ENCODE measurements at regions not wholly inside any gene's neighbourhood (a gene's known extent, or its start where the extent isn't known, plus 50 kb on each side); places are given as distances from the start of the nearest gene placed in this dataset.

GRCh38 chr11:13104619-13105236 lies 95.6 kb downstream of the RASSF10 start:
- peaks cover 59% of the 10 kb centered on the region for H3K4me1 Mint-ChIP-seq (ENCODE audit: low read depth, unreplicated experiment)
- no TSS peak for BruUV-seq (replicated peaks)
- CTCF ChIA-PET: interaction anchor here (1.4 kb wide), 1 partner anchor 94 kb away, joined by 4 read pairs; no protein-coding TSS in a partner anchor
- TF ChIP-seq CTCF (IDR thresholded peaks at IDR 0.05; ENCODE audit: unreplicated experiment): no peak
- no peaks in the 10 kb centered on the region for H3K36me3 Mint-ChIP-seq (ENCODE audit: insufficient read depth, unreplicated experiment)
- intact Hi-C loops (cut with micrococcal nuclease; ENCODE audit: unreplicated experiment): no loop called here
- no peak for DNase-seq
- no peak overlapping the region for H3K4me3 Mint-ChIP-seq (ENCODE audit: low read depth, unreplicated experiment)
- peaks cover 10% of the 10 kb centered on the region for H3K9me3 Mint-ChIP-seq (ENCODE audit: low read depth, unreplicated experiment)
- H3K27ac Mint-ChIP-seq (ENCODE audit: unreplicated experiment): peak overlapping the region; percentile 55
- no peaks in the 10 kb centered on the region for H3K27me3 Mint-ChIP-seq (ENCODE audit: unreplicated experiment)

DNA sequence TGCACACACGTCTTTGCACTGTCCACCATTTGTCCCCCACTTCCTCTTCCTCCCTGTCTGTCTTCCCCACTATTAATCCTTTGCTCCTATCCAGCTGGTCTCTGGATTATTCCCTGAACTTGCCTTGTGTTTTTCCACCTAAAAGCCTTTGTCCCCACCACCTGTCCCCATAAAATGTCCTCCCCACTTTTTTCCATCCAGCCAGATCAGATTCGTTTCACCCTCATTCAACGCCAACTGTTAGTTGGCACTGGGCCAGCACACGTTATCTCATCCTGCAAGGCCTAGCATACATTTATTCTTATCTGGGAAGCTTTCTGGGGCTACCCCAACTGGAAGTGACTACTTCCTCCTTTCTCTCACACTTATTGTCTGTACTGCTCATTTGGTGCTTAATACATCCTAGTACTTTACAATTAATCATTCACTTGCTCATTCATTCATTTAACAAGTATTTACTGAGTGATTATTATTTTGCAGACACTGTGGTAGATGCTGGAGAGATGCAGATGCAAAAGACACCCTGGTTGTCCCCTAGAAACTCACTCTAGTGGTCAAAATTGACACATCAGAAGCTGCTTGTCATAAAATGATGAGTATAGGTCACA lies 96.2 kb downstream of the RASSF10 start:
- DNase-seq: peak; percentile 48
- intact Hi-C loops (cut with micrococcal nuclease; ENCODE audit: unreplicated experiment): no loop called here
- TF ChIP-seq CTCF (IDR thresholded peaks at IDR 0.05; ENCODE audit: unreplicated experiment): no peak
- Mint-ChIP-seq H3K4me3 (ENCODE audit: low read depth, unreplicated experiment) (peak overlapping the region; percentile 2), H3K27me3 (ENCODE audit: unreplicated experiment) (no peaks in the 10 kb centered on the region), H3K36me3 (ENCODE audit: insufficient read depth, unreplicated experiment) (no peaks in the 10 kb centered on the region), H3K9me3 (ENCODE audit: low read depth, unreplicated experiment) (peaks cover 10% of the 10 kb centered on the region), H3K27ac (ENCODE audit: unreplicated experiment) (peak overlapping the region; percentile 55), H3K4me1 (ENCODE audit: low read depth, unreplicated experiment) (peaks cover 59% of the 10 kb centered on the region)
- CTCF ChIA-PET: interaction anchor here (1.4 kb wide), 1 partner anchor 95 kb away, joined by 4 read pairs; no protein-coding TSS in a partner anchor
- no TSS peak for BruUV-seq (replicated peaks)

DNA sequence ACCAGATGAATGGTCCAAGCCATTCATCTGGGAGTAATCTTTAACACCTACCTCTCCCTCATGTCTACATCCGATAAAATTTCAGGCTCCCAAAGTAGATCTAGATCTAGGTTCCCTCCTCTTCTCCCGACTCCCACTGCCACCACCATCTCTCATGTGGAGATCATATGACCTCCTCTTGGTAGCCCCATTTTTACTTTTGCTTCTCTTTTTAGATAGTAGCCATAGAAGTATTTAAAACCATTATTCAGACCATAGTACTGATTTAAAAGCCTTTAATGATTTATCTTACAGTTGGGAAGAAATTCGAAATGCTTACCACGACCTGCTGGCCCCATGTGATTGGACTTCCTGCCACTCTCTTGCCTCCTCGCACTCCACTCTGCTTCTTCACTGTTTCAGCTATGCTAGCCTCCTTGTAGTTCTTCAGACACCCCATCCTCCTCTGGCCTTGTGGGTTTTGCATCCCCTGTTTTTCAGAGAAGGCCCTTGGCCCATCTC lies 98.5 kb downstream of the RASSF10 start:
- Mint-ChIP-seq H3K9me3 (ENCODE audit: low read depth, unreplicated experiment) (peaks cover 10% of the 10 kb centered on the region), H3K27me3 (ENCODE audit: unreplicated experiment) (no peaks in the 10 kb centered on the region), H3K36me3 (ENCODE audit: insufficient read depth, unreplicated experiment) (no peaks in the 10 kb centered on the region), H3K4me1 (ENCODE audit: low read depth, unreplicated experiment) (peaks cover 59% of the 10 kb centered on the region), H3K27ac (ENCODE audit: unreplicated experiment) (no peak overlapping the region), H3K4me3 (ENCODE audit: low read depth, unreplicated experiment) (no peak overlapping the region)
- no peak for DNase-seq
- CTCF ChIA-PET: no interaction called here
- TF ChIP-seq CTCF (IDR thresholded peaks at IDR 0.05; ENCODE audit: unreplicated experiment): no peak
- intact Hi-C loops (cut with micrococcal nuclease; ENCODE audit: unreplicated experiment): no loop called here
- no TSS peak for BruUV-seq (replicated peaks)

- CTCF ChIA-PET: no interaction called here
- H3K36me3 Mint-ChIP-seq (ENCODE audit: insufficient read depth, unreplicated experiment): no peaks in the 10 kb centered on the region
Measured at GRCh38 chr11:13108416-13108815, 99.3 kb downstream of the RASSF10 start.

More at GRCh38 chr11:13108416-13108815, 99.3 kb downstream of the RASSF10 start:
- H3K27me3 Mint-ChIP-seq (ENCODE audit: unreplicated experiment): no peaks in the 10 kb centered on the region
- no peak for TF ChIP-seq CTCF (IDR thresholded peaks at IDR 0.05; ENCODE audit: unreplicated experiment)
- H3K4me3 Mint-ChIP-seq (ENCODE audit: low read depth, unreplicated experiment): no peak overlapping the region
- BruUV-seq (replicated peaks): no TSS peak
- no peak for DNase-seq
- H3K9me3 Mint-ChIP-seq (ENCODE audit: low read depth, unreplicated experiment): peaks cover 10% of the 10 kb centered on the region
- intact Hi-C loops (cut with micrococcal nuclease; ENCODE audit: unreplicated experiment): no loop called here
- H3K27ac Mint-ChIP-seq (ENCODE audit: unreplicated experiment): no peak overlapping the region
- peaks cover 58% of the 10 kb centered on the region for H3K4me1 Mint-ChIP-seq (ENCODE audit: low read depth, unreplicated experiment)
